H1 (cell line): ENCODE measurements at regions not wholly inside any gene's neighbourhood (a gene's known extent, or its start where the extent isn't known, plus 50 kb on each side); places are given as distances from the start of the nearest gene placed in this dataset.

Experiments used
- CTCF ChIA-PET: fragments of 300-600 bp; sonication (Branson Sonifier 250); formaldehyde crosslinking; loops from one replicate; lab custom pipeline; 2021; ENCODE audit not compliant: partially characterized antibody; lab: Charles Lee
- POLR2A ChIA-PET: fragments of 300-600 bp; sonication (Branson Sonifier 250); formaldehyde crosslinking; loops from one replicate; lab custom pipeline; 2021; ENCODE audit warnings: inconsistent platforms; ENCODE audit not compliant: partially characterized antibody; lab: Charles Lee
- DNase-seq, 2 experiments: peaks; one replicate each; pipeline versions ENCODE4 v3.0.0 to v3.0.0-alpha.2; 2010 to 2022; ENCODE audit warnings: low spot score in 2 of 2, low read depth in 1 of 2, mixed read lengths in 1 of 2
- FAIRE-seq: peaks from 2 replicates; lab custom pipeline; 2011; peaks lifted over from hg19 to GRCh38; lab: Jason Lieb, UNC
- H2AFZ ChIP-seq: 2 replicates; pipeline ENCODE4 v1.8.1; 2012; ENCODE audit warnings: low read length, inconsistent platforms
- H2AK5ac ChIP-seq: 2 replicates; pipeline ENCODE4 v1.6.1; 2013; ENCODE audit warnings: low read depth, low read length
- H2BK120ac ChIP-seq: replicated peaks from 2 replicates; pipeline ENCODE3; 2013; ENCODE audit warnings: low read depth, low read length, inconsistent platforms
- H2BK12ac ChIP-seq: 2 replicates; pipeline ENCODE4 v1.6.1; 2013; ENCODE audit warnings: low read depth, low read length
- H2BK15ac ChIP-seq: 2 replicates; pipeline ENCODE4 v1.6.1; 2013; ENCODE audit warnings: low read length
- H2BK20ac ChIP-seq: 2 replicates; pipeline ENCODE4 v1.6.1; 2013; ENCODE audit warnings: low read length
- H2BK5ac ChIP-seq: 2 replicates; pipeline ENCODE4 v1.6.1; 2013; ENCODE audit warnings: low read depth, low read length
- H3K14ac ChIP-seq: 2 replicates; pipeline ENCODE4 v1.6.1; 2013; ENCODE audit warnings: inconsistent platforms; ENCODE audit not compliant: insufficient read length
- H3K18ac ChIP-seq: 2 replicates; pipeline ENCODE4 v1.6.1; 2013; ENCODE audit warnings: low read length; ENCODE audit errors: extremely low read depth
- H3K23ac ChIP-seq: 2 replicates; pipeline ENCODE4 v1.6.1; 2013; ENCODE audit warnings: inconsistent platforms; ENCODE audit not compliant: insufficient read length
- H3K23me2 ChIP-seq: 2 replicates; pipeline ENCODE4 v1.6.1; 2013; ENCODE audit warnings: low read depth, low read length
- H3K27ac ChIP-seq: 2 replicates; pipeline ENCODE4 v1.6.1; 2011; ENCODE audit warnings: low read depth, low read length, inconsistent platforms
- H3K27me3 ChIP-seq, 4 experiments: replicated peaks in 1 of 4; 1 replicate in 1 of 4; 2 replicates in 3 of 4; pipeline versions ENCODE4 v1.6.1 to v1.8.1; 2011 to 2013; ENCODE audit warnings: low read length in 3 of 4, mild to moderate bottlenecking in 3 of 4, inconsistent platforms in 2 of 4, mixed read lengths in 2 of 4, moderate library complexity in 1 of 4; ENCODE audit not compliant: control insufficient read depth in 3 of 4, insufficient read depth in 3 of 4; ENCODE audit errors: extremely low read depth in 1 of 4
- H3K36me3 ChIP-seq, 4 experiments: 2 replicates each; pipeline versions ENCODE4 v1.6.1 to v1.8.1; 2011 to 2013; ENCODE audit warnings: mild to moderate bottlenecking in 4 of 4, low read length in 3 of 4, moderate library complexity in 2 of 4, control low read depth in 1 of 4, inconsistent platforms in 1 of 4; ENCODE audit not compliant: insufficient read depth in 4 of 4, control insufficient read depth in 2 of 4
- H3K4ac ChIP-seq: replicated peaks from 2 replicates; pipeline ENCODE3; 2013; ENCODE audit warnings: low read length, low read depth, mixed read lengths, inconsistent platforms; ENCODE audit not compliant: insufficient read length
- H3K4me1 ChIP-seq, 4 experiments: replicated peaks in 1 of 4; 1 replicate in 1 of 4; 2 replicates in 3 of 4; pipeline versions ENCODE4 v1.6.1 to v1.8.1; 2011 to 2013; ENCODE audit warnings: low read length in 3 of 4, inconsistent platforms in 2 of 4, mixed read lengths in 1 of 4; ENCODE audit not compliant: insufficient read depth in 4 of 4, control insufficient read depth in 3 of 4
- H3K4me2 ChIP-seq, 2 experiments: 2 replicates each; pipeline versions ENCODE4 v1.6.1 to v1.8.1; 2011 to 2013; ENCODE audit warnings: low read depth in 2 of 2, low read length in 2 of 2, control low read depth in 1 of 2, inconsistent platforms in 1 of 2, mild to moderate bottlenecking in 1 of 2; ENCODE audit not compliant: insufficient read depth in 1 of 2
- H3K4me3 ChIP-seq, 4 experiments: fragments of 200-600, 300-600 bp in 1 of 4; sonication (generic), shearing (Covaris generic), sonication (Bioruptor Twin) in 1 of 4; 2 replicates each; pipeline versions ENCODE4 v1.5.1 to v1.8.1; 2011 to 2016; ENCODE audit warnings: low read length in 4 of 4, low read depth in 3 of 4, control low read depth in 2 of 4, inconsistent platforms in 2 of 4, mild to moderate bottlenecking in 2 of 4, mixed read lengths in 1 of 4, moderate library complexity in 1 of 4; ENCODE audit not compliant: insufficient read depth in 2 of 4; ENCODE audit errors: extremely low read depth in 1 of 4
- H3K56ac ChIP-seq: replicated peaks from 2 replicates; pipeline ENCODE3; 2013; ENCODE audit warnings: low read depth, mild to moderate bottlenecking, mixed read lengths, low read length, inconsistent platforms; ENCODE audit not compliant: insufficient read length
- H3K79me1 ChIP-seq: 2 replicates; pipeline ENCODE4 v1.6.1; 2013; ENCODE audit warnings: low read depth, low read length, control low read depth
- H3K79me2 ChIP-seq, 2 experiments: 2 replicates each; pipeline versions ENCODE4 v1.6.1 to v1.8.1; 2012 to 2013; ENCODE audit warnings: low read length in 2 of 2, mild to moderate bottlenecking in 2 of 2, inconsistent platforms in 1 of 2; ENCODE audit not compliant: insufficient read depth in 2 of 2, control insufficient read depth in 1 of 2
- H3K9ac ChIP-seq, 4 experiments: replicated peaks in 1 of 4; 1 replicate in 1 of 4; 2 replicates in 3 of 4; pipeline versions ENCODE4 v1.6.1 to v1.8.1; 2011 to 2013; ENCODE audit warnings: low read depth in 3 of 4, low read length in 3 of 4, control low read depth in 2 of 4, mild to moderate bottlenecking in 2 of 4, moderate library complexity in 2 of 4, inconsistent platforms in 1 of 4; ENCODE audit errors: extremely low read depth in 1 of 4
- H3K9me3 ChIP-seq, 2 experiments: 2 replicates each; pipeline versions ENCODE4 v1.6.1 to v1.8.1; 2012 to 2013; ENCODE audit warnings: mild to moderate bottlenecking in 2 of 2, moderate library complexity in 2 of 2, control low read depth in 1 of 2, inconsistent platforms in 1 of 2, low read depth in 1 of 2, low read length in 1 of 2, mixed read lengths in 1 of 2; ENCODE audit not compliant: insufficient read depth in 2 of 2
- H4K20me1 ChIP-seq, 2 experiments: replicated peaks in 1 of 2; 2 replicates each; pipeline versions ENCODE3 to v1.8.1; 2011 to 2013; ENCODE audit warnings: inconsistent platforms in 2 of 2, low read length in 2 of 2, mild to moderate bottlenecking in 1 of 2; ENCODE audit not compliant: insufficient read depth in 2 of 2, control insufficient read depth in 1 of 2
- H4K5ac ChIP-seq: 2 replicates; pipeline ENCODE4 v1.6.1; 2013; ENCODE audit warnings: low read length, low read depth, mixed read lengths, inconsistent platforms; ENCODE audit not compliant: insufficient read length
- H4K8ac ChIP-seq: 2 replicates; pipeline ENCODE4 v1.8.0; 2013; ENCODE audit warnings: mild to moderate bottlenecking, moderate library complexity, low read length, inconsistent platforms; ENCODE audit not compliant: insufficient read depth; ENCODE audit errors: extremely low read depth
- H4K91ac ChIP-seq: replicated peaks from 2 replicates; pipeline ENCODE3; 2013; ENCODE audit warnings: low read length, mixed read lengths, inconsistent platforms; ENCODE audit not compliant: insufficient read length
- EGR1 ChIP-seq: IDR thresholded peaks from 2 replicates; pipeline ENCODE4 v1.6.1; 2011; ENCODE audit warnings: low read depth, low read length, borderline replicate concordance
- HDAC2 ChIP-seq, 2 experiments: fragments of 300-600 bp in 1 of 2; sonication (generic) in 1 of 2; IDR thresholded peaks; 2 replicates each; pipeline ENCODE4 v1.6.1; 2011 to 2012; ENCODE audit warnings: low read depth in 2 of 2, low read length in 2 of 2, mild to moderate bottlenecking in 2 of 2, moderate library complexity in 2 of 2, borderline replicate concordance in 1 of 2, inconsistent platforms in 1 of 2
- KDM5A ChIP-seq: fragments of 200-600 bp; IDR thresholded peaks from 2 replicates; pipeline ENCODE4 v1.7.1; 2012; ENCODE audit warnings: mild to moderate bottlenecking, low read length, inconsistent platforms, mixed read lengths
- MAFK ChIP-seq: IDR thresholded peaks from 2 replicates; pipeline ENCODE4 v1.6.1; 2012; ENCODE audit warnings: low read depth, mild to moderate bottlenecking, improper control_type of control experiment, low read length
- WGBS, 2 experiments: shearing (Covaris generic) in 1 of 2; methylation state at CpG; one replicate each; pipeline versions ENCODE4 v1.1.6 to v1.1.7; 2013 to 2015; ENCODE audit warnings: low lambda C conversion rate in 2 of 2, mixed read lengths in 2 of 2, inconsistent platforms in 1 of 2, low coverage in 1 of 2, missing lambda C conversion rate in 1 of 2; ENCODE audit not compliant: insufficient replicate concordance in 2 of 2, insufficient coverage in 1 of 2, insufficient read length in 1 of 2; ENCODE audit errors: extremely low coverage in 1 of 2, missing lambda C conversion rate in 1 of 2; 5-methylcytosine and 5-hydroxymethylcytosine counted together
- TF ChIP-seq, protein P1 (sequence below): IDR thresholded peaks from 2 replicates; pipeline ENCODE4 v1.6.1; 2011; ENCODE audit warnings: low read depth, mild to moderate bottlenecking, low read length; ENCODE audit not compliant: insufficient read depth

- Histone ChIP-seq H3K18ac (no peak overlapping the region), H4K91ac (no peak overlapping the region), H3K4me3 (no peak overlapping the region), H3K27me3 (no peaks in the 10 kb centered on the region), H3K9ac (no peak overlapping the region), H3K14ac (no peak overlapping the region), H3K79me1 (no peaks in the 10 kb centered on the region), H2BK12ac (no peak overlapping the region), H2BK120ac (no peak overlapping the region), H3K4me1 (peaks cover 0 to 3% (median 0%) of the 10 kb centered on the region in 4 experiments; a peak in 2 of 7 replicates), H2AK5ac (no peak overlapping the region), H2BK20ac (no peak overlapping the region), H3K4me2 (no peak overlapping the region), H3K23ac (no peak overlapping the region), H3K79me2 (no peaks in the 10 kb centered on the region), H2BK15ac (no peak overlapping the region), H2AFZ (no peak overlapping the region), H2BK5ac (no peak overlapping the region), H3K4ac (no peak overlapping the region), H4K20me1 (no peaks in the 10 kb centered on the region), H4K5ac (no peak overlapping the region), H3K36me3 (no peaks in the 10 kb centered on the region), H3K56ac (no peak overlapping the region), H3K9me3 (peaks cover 0 to 3% of the 10 kb centered on the region in 2 experiments; a peak in 1 of 4 replicates), H3K27ac (no peak overlapping the region), H4K8ac (no peak overlapping the region), H3K23me2 (no peaks in the 10 kb centered on the region)
- DNase-seq (no peak), FAIRE-seq (no peak)
- ChIA-PET CTCF (interaction anchor here (0.8 kb wide), 1 partner anchor 107 kb away, joined by 3 read pairs; no protein-coding TSS in a partner anchor), POLR2A (interaction anchor here (1.0 kb wide), 1 partner anchor 88 kb away, joined by 3 read pairs; no protein-coding TSS in a partner anchor)
- 85% methylated on average over 1 of the region's 1 CpG; no CpG with 5 or more reads in 1 of the 2 experiments for WGBS, 2 experiments
- TF ChIP-seq, protein P1, sequence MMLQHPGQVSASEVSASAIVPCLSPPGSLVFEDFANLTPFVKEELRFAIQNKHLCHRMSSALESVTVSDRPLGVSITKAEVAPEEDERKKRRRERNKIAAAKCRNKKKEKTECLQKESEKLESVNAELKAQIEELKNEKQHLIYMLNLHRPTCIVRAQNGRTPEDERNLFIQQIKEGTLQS, result no peak
- TF ChIP-seq KDM5A, result no peak
- no peak for TF ChIP-seq HDAC2 (IDR thresholded peaks at IDR 0.05; ENCODE audit: borderline replicate concordance in 1 of 2, low read depth in 2 of 2, low read length in 2 of 2)
- TF ChIP-seq MAFK, result no peak
- no peak for TF ChIP-seq EGR1
Observed at GRCh38 chr1:230510496-230510895, 84.4 kb upstream of the PGBD5 start.
